Duodenal mucosa (tissue), 2 donors: ENCODE measurements at regions not wholly inside any gene's neighbourhood (a gene's known extent, or its start where the extent isn't known, plus 50 kb on each side); places are given as distances from the start of the nearest gene placed in this dataset.
"Not testable (repeated sequence)": the region's sequence is repeated elsewhere in the genome, so short reads cannot be mapped to it uniquely, and the experiment has no call there.

Source experiments
- H3K27ac ChIP-seq: one replicate; pipeline ENCODE4 v1.7.0; 2013; ENCODE audit warnings: low read depth, low read length
- H3K27me3 ChIP-seq, 2 donors: one replicate each; pipeline ENCODE4 v1.7.0; 2013; ENCODE audit warnings: low read length in 2 of 2, control low read depth in 1 of 2; ENCODE audit not compliant: insufficient read depth in 2 of 2, control insufficient read depth in 1 of 2
- H3K36me3 ChIP-seq, 2 donors: one replicate each; pipeline ENCODE4 v1.7.0; 2013; ENCODE audit warnings: low read length in 2 of 2, control low read depth in 1 of 2; ENCODE audit not compliant: insufficient read depth in 2 of 2, control insufficient read depth in 1 of 2
- H3K4me1 ChIP-seq, 2 donors: one replicate each; pipeline ENCODE4 v1.7.0; 2013; ENCODE audit warnings: low read length in 2 of 2, control low read depth in 1 of 2; ENCODE audit not compliant: insufficient read depth in 2 of 2, control insufficient read depth in 1 of 2
- H3K4me3 ChIP-seq, 2 donors: one replicate each; pipeline ENCODE4 v1.7.0; 2013; ENCODE audit warnings: low read length in 2 of 2, low read depth in 1 of 2
- H3K9ac ChIP-seq, 2 donors: one replicate each; pipeline ENCODE4 v1.7.0; 2013; ENCODE audit warnings: low read length in 2 of 2, low read depth in 1 of 2
- H3K9me3 ChIP-seq, 2 donors: one replicate each; pipeline ENCODE4 v1.7.0; 2013; ENCODE audit warnings: low read length in 2 of 2, control low read depth in 1 of 2; ENCODE audit not compliant: control insufficient read depth in 1 of 2

DNA sequence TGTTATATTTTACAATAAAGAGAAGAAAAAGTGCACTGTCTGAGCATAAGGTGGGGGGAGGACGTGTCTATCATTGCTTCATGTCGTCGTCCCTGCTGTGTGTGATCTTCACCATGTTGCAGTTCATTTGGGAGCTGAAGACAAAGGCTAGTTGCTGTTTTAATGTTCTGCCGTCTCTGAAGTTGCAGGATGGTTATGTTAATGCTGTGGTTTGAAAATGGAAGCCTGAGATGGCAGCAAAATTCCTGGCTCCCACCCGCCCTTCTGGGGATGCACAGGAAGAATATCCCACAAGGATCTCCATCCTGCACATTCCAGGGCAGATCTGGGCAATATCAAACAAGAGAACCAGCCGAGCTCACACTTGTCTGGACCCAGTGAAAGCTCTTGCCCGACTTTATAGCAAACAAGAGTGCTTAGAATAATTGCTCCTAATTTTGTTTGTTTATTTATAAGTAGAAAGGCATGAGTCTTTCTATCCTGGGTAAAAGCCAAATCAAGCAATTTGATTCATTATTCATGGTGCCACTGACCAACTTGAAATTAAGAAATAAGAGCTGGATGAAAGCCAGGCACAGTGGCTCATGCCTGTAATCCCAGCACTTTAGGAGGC lies 110.3 kb upstream of the ABCC4 start:
- H3K36me3 ChIP-seq, result no peaks in the 10 kb centered on the region
- no peaks in the 10 kb centered on the region for H3K9me3 ChIP-seq
- H3K4me1 ChIP-seq, result no peaks in the 10 kb centered on the region
- H3K4me3 ChIP-seq, result no peak overlapping the region
- H3K27me3 ChIP-seq, result no peaks in the 10 kb centered on the region
- H3K27ac ChIP-seq, result no peak overlapping the region
- H3K9ac ChIP-seq, result no peak overlapping the region

DNA sequence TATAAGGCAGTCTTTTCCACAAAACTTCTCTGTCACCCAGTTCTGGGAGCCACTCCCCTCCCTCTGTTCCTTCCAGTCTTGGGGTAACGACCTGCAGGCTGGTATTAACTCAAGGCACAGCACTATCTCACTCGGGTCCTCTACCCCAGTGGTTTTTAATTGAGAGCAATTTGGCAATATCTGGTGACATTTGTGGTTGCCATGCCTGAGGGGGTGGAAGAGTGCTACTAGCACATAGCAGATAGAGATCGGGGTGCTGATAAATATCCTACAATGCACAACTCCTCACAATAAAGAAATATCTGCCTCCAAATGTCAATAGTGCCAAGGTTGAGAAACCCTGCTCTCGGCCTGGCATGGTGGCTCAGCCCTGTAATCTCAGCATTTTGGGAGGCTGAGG lies 117.7 kb upstream of the ABCC4 start:
- Histone ChIP-seq H3K9ac (no peak overlapping the region), H3K4me1 (no peaks in the 10 kb centered on the region), H3K9me3 (no peaks in the 10 kb centered on the region), H3K4me3 (no peak overlapping the region), H3K27me3 (no peaks in the 10 kb centered on the region), H3K27ac (no peak overlapping the region), H3K36me3 (no peaks in the 10 kb centered on the region)

DNA sequence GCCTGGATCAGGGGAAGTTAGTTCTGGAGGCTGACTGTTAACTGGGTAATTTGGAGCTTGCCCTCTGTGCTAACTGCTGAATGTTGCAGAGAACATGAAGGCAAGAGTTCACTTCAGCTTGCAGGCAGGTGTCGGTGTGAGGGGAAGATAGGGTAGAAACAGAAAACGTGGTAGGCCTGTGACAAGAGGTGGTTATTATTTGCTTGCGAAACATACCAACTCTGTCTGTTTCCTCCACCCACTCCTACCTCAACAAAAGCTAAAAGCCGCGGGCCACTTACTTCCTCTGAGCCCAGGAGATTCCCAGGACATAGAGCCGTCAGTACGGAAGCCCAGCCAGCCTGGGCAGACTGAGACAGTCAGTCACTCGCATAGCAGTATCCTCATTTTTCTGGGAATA lies 119.2 kb upstream of the ABCC4 start:
- H3K9ac ChIP-seq, result no peak overlapping the region
- no peak overlapping the region for H3K4me3 ChIP-seq
- H3K27ac ChIP-seq, result no peak overlapping the region
- H3K27me3 ChIP-seq, result no peaks in the 10 kb centered on the region
- H3K9me3 ChIP-seq, result no peaks in the 10 kb centered on the region
- no peaks in the 10 kb centered on the region for H3K4me1 ChIP-seq
- no peaks in the 10 kb centered on the region for H3K36me3 ChIP-seq

DNA sequence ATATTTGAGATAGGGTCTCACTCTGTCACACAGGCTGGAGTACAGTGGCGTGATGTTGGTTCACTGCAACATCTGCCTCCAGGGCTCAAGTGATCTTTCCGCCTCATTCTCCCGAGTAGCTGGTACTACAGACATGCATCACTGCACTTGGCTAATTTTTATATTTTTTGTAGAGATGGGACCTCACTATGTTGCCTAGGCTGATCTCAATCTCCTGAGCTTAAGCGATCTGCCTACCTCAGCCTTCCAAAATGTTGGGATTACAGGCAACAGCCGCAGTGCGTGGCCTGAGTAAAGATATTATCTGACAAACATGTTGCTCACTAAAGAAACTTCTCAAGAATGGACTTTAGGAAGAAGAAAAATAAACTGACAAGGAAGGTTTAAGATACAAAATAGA lies 125.4 kb upstream of the ABCC4 start:
- H3K4me1 ChIP-seq, result no peaks in the 10 kb centered on the region

DNA sequence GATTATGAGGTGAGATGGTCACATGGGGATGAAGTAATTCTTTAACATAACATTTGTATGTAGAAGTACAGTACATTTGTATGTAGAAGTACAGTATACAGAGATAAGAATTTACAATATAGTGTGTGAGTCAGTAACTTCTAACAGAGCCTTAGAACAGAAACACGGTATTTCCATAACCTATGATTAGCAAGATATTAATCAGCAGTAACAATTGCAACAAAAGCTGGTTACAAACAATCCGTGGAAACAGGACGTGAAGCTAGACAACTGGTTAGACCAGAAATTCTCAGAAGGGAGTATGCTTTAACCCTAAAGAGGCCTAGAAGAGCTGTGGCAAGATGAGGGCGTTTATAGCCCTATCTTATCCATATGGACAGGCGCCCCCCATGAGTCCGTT lies 122.0 kb upstream of the CLDN10 start:
- not testable (repeated sequence) for H3K27ac ChIP-seq, H3K4me1 ChIP-seq, H3K27me3 ChIP-seq, H3K36me3 ChIP-seq, H3K9ac ChIP-seq, H3K9me3 ChIP-seq, H3K4me3 ChIP-seq

More for the DNA sequence above, 125.4 kb upstream of the ABCC4 start:
- no peak overlapping the region for H3K4me3 ChIP-seq
- peaks cover 0 to 3% of the 10 kb centered on the region in 2 donors for H3K27me3 ChIP-seq
- no peak overlapping the region for H3K9ac ChIP-seq
- no peaks in the 10 kb centered on the region for H3K9me3 ChIP-seq
- no peak overlapping the region for H3K27ac ChIP-seq
- H3K36me3 ChIP-seq, result no peaks in the 10 kb centered on the region

DNA sequence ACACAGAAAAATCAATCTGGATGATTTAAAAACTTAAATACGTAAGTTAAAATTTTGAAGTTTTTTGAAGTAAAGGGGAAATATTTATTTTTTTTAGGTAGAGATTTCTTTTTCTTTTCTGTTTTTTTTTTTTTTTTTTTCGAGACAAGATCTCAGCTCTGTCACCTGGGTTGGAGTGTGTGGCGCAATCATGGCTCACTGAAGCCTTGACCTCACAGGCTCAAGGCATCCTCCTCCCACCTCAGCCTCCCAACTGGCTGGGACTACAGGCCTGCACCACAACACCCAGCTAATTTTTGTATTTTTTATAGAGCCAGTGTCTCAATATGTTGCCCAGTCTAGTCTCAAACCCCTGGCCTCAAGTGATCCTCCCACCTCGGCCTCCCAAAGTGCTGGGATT lies 120.4 kb upstream of the CLDN10 start:
- Histone ChIP-seq H3K4me3 (no peak overlapping the region), H3K4me1 (no peaks in the 10 kb centered on the region), H3K9me3 (no peaks in the 10 kb centered on the region), H3K36me3 (no peaks in the 10 kb centered on the region), H3K27me3 (no peaks in the 10 kb centered on the region), H3K27ac (no peak overlapping the region), H3K9ac (no peak overlapping the region)

DNA sequence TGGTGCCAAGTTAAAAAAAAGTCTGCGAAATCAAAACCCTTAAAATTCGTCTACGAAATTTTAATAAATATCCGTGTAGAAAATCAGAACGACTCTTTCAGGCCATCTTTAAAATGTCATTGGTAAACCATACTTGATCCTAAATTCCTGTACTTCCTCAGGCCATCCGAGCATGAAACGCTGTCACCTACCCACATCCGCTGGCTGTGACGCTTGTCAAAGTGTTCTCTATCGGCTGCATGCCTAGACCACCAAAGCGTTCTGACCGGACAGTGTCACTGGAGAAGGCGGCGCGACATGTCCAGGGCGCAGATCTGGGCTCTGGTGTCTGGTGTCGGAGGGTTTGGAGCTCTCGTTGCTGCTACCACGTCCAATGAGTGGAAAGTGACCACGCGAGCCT lies 119.0 kb upstream of the CLDN10 start:
- Histone ChIP-seq H3K9me3 (no peaks in the 10 kb centered on the region), H3K27ac (no peak overlapping the region), H3K4me1 (no peaks in the 10 kb centered on the region), H3K27me3 (no peaks in the 10 kb centered on the region), H3K4me3 (no peak overlapping the region), H3K36me3 (no peaks in the 10 kb centered on the region), H3K9ac (no peak overlapping the region)

DNA sequence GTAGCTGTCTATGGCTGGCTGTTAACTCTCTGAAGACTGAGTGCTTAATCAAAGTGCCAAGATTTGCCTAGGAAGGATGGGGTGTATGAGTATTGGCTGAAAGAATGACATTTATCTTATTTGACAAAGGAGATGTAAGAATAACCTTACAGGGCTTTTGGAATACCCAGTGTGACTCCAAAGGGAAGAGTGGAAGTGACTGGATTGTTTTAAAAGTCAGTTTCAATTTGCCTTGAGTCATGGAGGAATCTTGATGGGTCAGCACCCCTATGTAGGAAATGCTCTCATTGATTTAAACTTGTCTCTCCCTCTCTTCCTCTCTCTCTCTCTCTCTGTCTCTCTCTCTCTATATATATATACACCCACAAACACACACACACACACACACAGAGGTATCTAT lies 118.4 kb upstream of the CLDN10 start:
- no peak overlapping the region for H3K4me3 ChIP-seq
- no peak overlapping the region for H3K9ac ChIP-seq
- no peak overlapping the region for H3K27ac ChIP-seq
- H3K4me1 ChIP-seq, result no peaks in the 10 kb centered on the region
- no peaks in the 10 kb centered on the region for H3K27me3 ChIP-seq
- no peaks in the 10 kb centered on the region for H3K9me3 ChIP-seq
- no peaks in the 10 kb centered on the region for H3K36me3 ChIP-seq

DNA sequence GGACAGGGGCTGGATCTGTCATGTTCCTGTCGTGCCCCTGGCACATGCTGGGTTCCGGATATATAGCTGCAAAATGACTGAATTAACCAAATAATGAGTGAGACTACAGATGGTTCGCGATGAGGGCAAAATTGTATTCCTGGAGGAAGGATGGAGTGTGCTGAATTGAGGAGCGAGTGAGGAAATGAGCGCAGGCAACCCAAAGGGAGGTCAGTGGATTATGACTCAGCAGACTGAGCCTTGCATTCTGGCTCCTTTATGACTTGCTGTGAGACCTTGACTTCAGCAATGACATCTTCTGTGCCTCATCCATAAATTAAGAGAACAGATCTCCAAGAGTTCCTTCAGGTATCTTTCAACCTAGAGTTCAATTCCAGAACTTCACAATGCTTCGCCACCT lies 115.0 kb upstream of the CLDN10 start:
- peaks cover 0 to 4% of the 10 kb centered on the region in 2 donors for H3K27me3 ChIP-seq
- H3K4me3 ChIP-seq, result no peak overlapping the region
- H3K4me1 ChIP-seq, result no peaks in the 10 kb centered on the region
- no peak overlapping the region for H3K27ac ChIP-seq
- H3K9me3 ChIP-seq, result no peaks in the 10 kb centered on the region
- H3K9ac ChIP-seq, result no peak overlapping the region
- H3K36me3 ChIP-seq, result no peaks in the 10 kb centered on the region

DNA sequence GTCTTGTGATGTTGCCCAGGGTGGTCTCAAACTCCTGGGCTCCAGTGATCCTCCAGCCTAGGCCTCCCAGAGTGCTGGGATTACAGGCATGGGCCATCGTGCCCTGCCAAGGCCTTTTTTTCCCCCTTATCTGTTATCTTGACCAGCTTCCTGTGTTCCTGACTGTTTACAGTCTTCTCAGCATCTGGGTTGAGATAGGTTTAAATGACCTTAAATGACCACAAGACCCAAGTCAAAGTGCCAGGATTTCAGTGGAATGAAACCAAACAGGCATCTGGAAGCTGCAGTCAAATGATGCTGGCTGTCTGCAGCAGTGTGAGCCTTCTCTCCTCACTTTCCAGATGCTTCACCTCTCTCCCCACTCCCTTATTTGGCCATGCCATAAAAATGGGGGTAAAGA lies 114.2 kb upstream of the CLDN10 start:
- Histone ChIP-seq H3K4me1 (no peaks in the 10 kb centered on the region), H3K9ac (no peak overlapping the region), H3K4me3 (no peak overlapping the region), H3K27ac (no peak overlapping the region), H3K9me3 (no peaks in the 10 kb centered on the region), H3K36me3 (no peaks in the 10 kb centered on the region), H3K27me3 (peaks cover 0 to 4% of the 10 kb centered on the region in 2 donors)
